ENCODE measurements at regions not wholly inside any gene's neighbourhood (a gene's known extent, or its start where the extent isn't known, plus 50 kb on each side); places are given as distances from the start of the nearest gene placed in this dataset.

GRCh38 chr6:105507811-105508210 lies 104.9 kb upstream of the PREP start:
- Histone ChIP-seq H3K9me1 (replicated peaks; ENCODE audit: control insufficient read depth, extremely low read depth, insufficient read depth, low read length) (no peaks in the 10 kb centered on the region), H3K4me2 (ENCODE audit: insufficient read depth, low read length) (no peak overlapping the region), H3K79me2 (ENCODE audit: control insufficient read depth, insufficient read depth, low read length) (no peaks in the 10 kb centered on the region), H3K4me1 (ENCODE audit: control insufficient read depth, extremely low read depth, insufficient read depth, low read length) (no peaks in the 10 kb centered on the region), H3K27ac (ENCODE audit: insufficient read depth, low read depth, low read length) (no peak overlapping the region), H3K9ac (replicated peaks; ENCODE audit: extremely low read depth, insufficient read depth, low read length) (no peak overlapping the region), H2AFZ (ENCODE audit: low read depth, low read length) (no peak overlapping the region), H3K36me3 (ENCODE audit: control insufficient read depth in 2 of 2, extremely low read depth in 1 of 2, insufficient read depth in 2 of 2, low read length in 2 of 2) (no peaks in the 10 kb centered on the region), H4K20me1 (replicated peaks; ENCODE audit: control insufficient read depth, extremely low read depth, insufficient read depth, low read length) (no peaks in the 10 kb centered on the region), H3K4me3 (replicated peaks in 1 of 3; ENCODE audit: insufficient read depth in 1 of 3, low read depth in 1 of 3, low read length in 3 of 3) (no peak overlapping the region), H3K9me3 (replicated peaks; ENCODE audit: control insufficient read depth, insufficient read depth, low read length) (no peaks in the 10 kb centered on the region), H3K27me3 (ENCODE audit: control insufficient read depth in 2 of 2, insufficient read depth in 2 of 2, low read length in 2 of 2) (peaks cover 9 to 18% of the 10 kb centered on the region in 2 experiments)
- dilution Hi-C loops (cut with MboI; ENCODE audit: extremely low pct_ligation_motif_present, low sequenced_read_pairs) = no loop called here
- DNase-seq (ENCODE audit: low read depth, low spot score) (no peak), FAIRE-seq (no peak)
- intact Hi-C loops (cut with micrococcal nuclease) = no loop called here
- CTCF ChIA-PET = no interaction called here
- TF ChIP-seq, protein P1, sequence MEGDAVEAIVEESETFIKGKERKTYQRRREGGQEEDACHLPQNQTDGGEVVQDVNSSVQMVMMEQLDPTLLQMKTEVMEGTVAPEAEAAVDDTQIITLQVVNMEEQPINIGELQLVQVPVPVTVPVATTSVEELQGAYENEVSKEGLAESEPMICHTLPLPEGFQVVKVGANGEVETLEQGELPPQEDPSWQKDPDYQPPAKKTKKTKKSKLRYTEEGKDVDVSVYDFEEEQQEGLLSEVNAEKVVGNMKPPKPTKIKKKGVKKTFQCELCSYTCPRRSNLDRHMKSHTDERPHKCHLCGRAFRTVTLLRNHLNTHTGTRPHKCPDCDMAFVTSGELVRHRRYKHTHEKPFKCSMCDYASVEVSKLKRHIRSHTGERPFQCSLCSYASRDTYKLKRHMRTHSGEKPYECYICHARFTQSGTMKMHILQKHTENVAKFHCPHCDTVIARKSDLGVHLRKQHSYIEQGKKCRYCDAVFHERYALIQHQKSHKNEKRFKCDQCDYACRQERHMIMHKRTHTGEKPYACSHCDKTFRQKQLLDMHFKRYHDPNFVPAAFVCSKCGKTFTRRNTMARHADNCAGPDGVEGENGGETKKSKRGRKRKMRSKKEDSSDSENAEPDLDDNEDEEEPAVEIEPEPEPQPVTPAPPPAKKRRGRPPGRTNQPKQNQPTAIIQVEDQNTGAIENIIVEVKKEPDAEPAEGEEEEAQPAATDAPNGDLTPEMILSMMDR (IDR thresholded peaks at IDR 0.05; ENCODE audit: extremely low read depth in 1 of 2, insufficient read depth in 1 of 2, low read depth in 1 of 2, low read length in 2 of 2) = no peak
- TF ChIP-seq POLR2A (IDR thresholded peaks at IDR 0.05; ENCODE audit: low read depth, low read length) (no peak), GATA2 (IDR thresholded peaks at IDR 0.05; ENCODE audit: insufficient read depth, insufficient read length, low read depth, low read length) (no peak), MAX (IDR thresholded peaks at IDR 0.05; ENCODE audit: insufficient read depth, insufficient read length) (no peak), JUN (IDR thresholded peaks at IDR 0.05; ENCODE audit: borderline replicate concordance, insufficient read depth, insufficient read length, low read depth) (no peak), EZH2 (IDR thresholded peaks at IDR 0.05; ENCODE audit: borderline replicate concordance, low read depth, low read length, severe bottlenecking) (no peak), POLR2AphosphoS5 (IDR thresholded peaks at IDR 0.05; ENCODE audit: insufficient read depth, low read depth, low read length) (no peak)
- no TSS peak for BruUV-seq (replicated peaks)
- POLR2A ChIA-PET = no interaction called here
